GM23338 (cell line): ENCODE measurements at regions not wholly inside any gene's neighbourhood (a gene's known extent, or its start where the extent isn't known, plus 50 kb on each side); places are given as distances from the start of the nearest gene placed in this dataset.

Source experiments
- ATAC-seq: fragments of 200-7000 bp; cut with Tn5 transposase; 3 replicates; pipeline ENCODE4 v1.9.1; 2020
- DNase-seq: peaks from one replicate; pipeline ENCODE4 v3.0.0-alpha.2; 2015; ENCODE audit warnings: low spot score
- H2AFZ ChIP-seq: fragments of 200-600 bp; sonication (generic); 2 replicates; pipeline ENCODE4 v1.8.0; 2016; ENCODE audit warnings: antibody characterized with exemption, mild to moderate bottlenecking, moderate library complexity
- H3F3A ChIP-seq: fragments of 200-600 bp; sonication (generic); replicated peaks from 2 replicates; pipeline ENCODE4 v1.8.0; 2017; ENCODE audit warnings: antibody characterized with exemption, mixed run types, low read depth
- H3K27ac ChIP-seq: fragments of 200-600 bp; sonication (generic); 2 replicates; pipeline ENCODE4 v1.6.1; 2016; ENCODE audit warnings: low read depth
- H3K27me3 ChIP-seq: fragments of 200-600 bp; sonication (generic); 2 replicates; pipeline ENCODE4 v1.8.0; 2016; ENCODE audit warnings: mild to moderate bottlenecking, mixed run types, moderate library complexity; ENCODE audit not compliant: insufficient read depth
- H3K36me3 ChIP-seq: fragments of 200-600 bp; sonication (generic); 2 replicates; pipeline ENCODE4 v1.8.0; 2016; ENCODE audit warnings: mild to moderate bottlenecking; ENCODE audit not compliant: insufficient read depth
- H3K4me1 ChIP-seq: fragments of 200-600 bp; sonication (generic); 2 replicates; pipeline ENCODE4 v1.8.0; 2016; ENCODE audit warnings: mild to moderate bottlenecking, moderate library complexity; ENCODE audit not compliant: insufficient read depth
- H3K4me2 ChIP-seq: fragments of 200-600 bp; sonication (generic); 2 replicates; pipeline ENCODE4 v1.7.1; 2017; ENCODE audit warnings: mixed run types
- H3K4me3 ChIP-seq: fragments of 200-600 bp; sonication (generic); 2 replicates; pipeline ENCODE4 v1.6.1; 2016; ENCODE audit warnings: mixed run types
- H3K79me2 ChIP-seq: fragments of 200-600 bp; sonication (generic); replicated peaks from 2 replicates; pipeline ENCODE4 v1.8.0; 2017; ENCODE audit warnings: mild to moderate bottlenecking; ENCODE audit not compliant: insufficient read depth
- H3K9me2 ChIP-seq: fragments of 200-600 bp; sonication (generic); 2 replicates; pipeline ENCODE4 v1.8.0; 2017; ENCODE audit not compliant: insufficient read depth
- H4K20me1 ChIP-seq: fragments of 200-600 bp; sonication (generic); replicated peaks from 2 replicates; pipeline ENCODE4 v1.8.0; 2017; ENCODE audit warnings: mild to moderate bottlenecking; ENCODE audit not compliant: insufficient read depth
- H3K27ac Mint-ChIP-seq: 2 replicates; pipeline ENCODE4 v1.8.0; 2020; ENCODE audit warnings: inconsistent platforms, mild to moderate bottlenecking, moderate library complexity, mixed read lengths
- H3K27me3 Mint-ChIP-seq: 3 replicates; pipeline ENCODE4 v1.8.0; 2022; ENCODE audit warnings: low read depth, mild to moderate bottlenecking, moderate library complexity, mixed read lengths, inconsistent platforms; ENCODE audit not compliant: insufficient read depth, poor library complexity
- H3K36me3 Mint-ChIP-seq: 3 replicates; pipeline ENCODE4 v1.8.0; 2021; ENCODE audit warnings: low read depth, mild to moderate bottlenecking, inconsistent platforms, moderate library complexity, mixed read lengths
- H3K4me1 Mint-ChIP-seq: 3 replicates; pipeline ENCODE4 v1.8.0; 2020; ENCODE audit warnings: mild to moderate bottlenecking, inconsistent platforms, mixed read lengths
- H3K4me3 Mint-ChIP-seq: 3 replicates; pipeline ENCODE4 v1.8.0; 2021; ENCODE audit warnings: moderate library complexity, mild to moderate bottlenecking, inconsistent platforms, mixed read lengths
- H3K9me3 Mint-ChIP-seq: 3 replicates; pipeline ENCODE4 v1.8.0; 2020; ENCODE audit warnings: moderate library complexity, mild to moderate bottlenecking, inconsistent platforms, mixed read lengths
- EZH2 ChIP-seq: fragments of 200-600 bp; sonication (generic); IDR thresholded peaks from one replicate; pipeline ENCODE4 v1.8.0; 2017; ENCODE audit warnings: antibody characterized with exemption, mild to moderate bottlenecking, low read depth; ENCODE audit not compliant: unreplicated experiment
- EZH2phosphoT487 ChIP-seq: fragments of 200-600 bp; sonication (generic); IDR thresholded peaks from one replicate; pipeline ENCODE4 v1.8.1; 2018; ENCODE audit warnings: antibody characterized with exemption; ENCODE audit not compliant: unreplicated experiment
- STAT1 ChIP-seq: IDR thresholded peaks from one replicate; pipeline ENCODE4 v1.6.1; 2016; ENCODE audit warnings: antibody characterized with exemption; ENCODE audit not compliant: unreplicated experiment
- ZNF114 ChIP-seq: fragments of 250-450 bp; sonication (Bioruptor Pico); IDR thresholded peaks from 2 replicates; pipeline ENCODE4 v1.5.0; 2020; ENCODE audit warnings: mild to moderate bottlenecking, moderate library complexity
- TF ChIP-seq, protein P1 (sequence below): IDR thresholded peaks from 2 replicates; pipeline ENCODE4 v1.6.1; 2016; ENCODE audit warnings: antibody characterized with exemption
- TF ChIP-seq, protein P2 (sequence below), 2 experiments: fragments of 200-600 bp in 1 of 2; sonication (generic) in 1 of 2; conservative IDR thresholded peaks; 2 replicates each; pipeline versions ENCODE4 v1.5.1 to v1.6.1; 2016 to 2017; ENCODE audit warnings: antibody characterized with exemption in 2 of 2, low read depth in 2 of 2, mild to moderate bottlenecking in 2 of 2, moderate library complexity in 1 of 2
- TF ChIP-seq, protein P3 (sequence below): fragments of 250-450 bp; sonication (Bioruptor Pico); IDR thresholded peaks from 2 replicates; pipeline ENCODE4 v1.5.0; 2020; ENCODE audit warnings: mild to moderate bottlenecking, moderate library complexity
- TF ChIP-seq, protein P4 (sequence below): IDR thresholded peaks from one replicate; pipeline ENCODE4 v1.6.1; 2018; ENCODE audit warnings: antibody characterized with exemption; ENCODE audit not compliant: unreplicated experiment

DNA sequence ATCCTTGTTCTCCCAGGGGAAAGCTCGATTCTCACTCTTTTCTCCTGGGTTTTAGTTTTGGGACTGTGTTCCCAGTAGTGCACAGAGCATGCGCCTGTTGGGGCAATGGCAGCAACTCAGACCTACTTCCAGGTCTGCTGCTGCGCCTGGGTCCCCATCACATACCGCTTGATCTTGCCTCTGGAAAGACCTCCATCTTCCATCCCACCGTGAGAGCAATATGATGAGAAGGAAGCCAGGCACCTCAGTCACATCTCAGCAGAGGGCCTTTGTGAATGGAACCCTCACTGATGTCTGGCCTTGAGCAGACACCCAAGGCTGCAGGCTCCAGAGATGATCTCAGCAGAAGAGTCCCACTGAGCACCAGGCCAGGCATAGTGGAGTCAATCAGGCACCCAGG lies 176.8 kb upstream of the ZNF507 start:
- Mint-ChIP-seq H3K4me1 (peaks cover 15% of the 10 kb centered on the region; the same call in 2 of the 3 replicates), H3K27me3 (no peaks in the 10 kb centered on the region), H3K36me3 (no peaks in the 10 kb centered on the region), H3K4me3 (no peak overlapping the region), H3K9me3 (no peaks in the 10 kb centered on the region), H3K27ac (no peak overlapping the region)
- TF ChIP-seq, protein P1, sequence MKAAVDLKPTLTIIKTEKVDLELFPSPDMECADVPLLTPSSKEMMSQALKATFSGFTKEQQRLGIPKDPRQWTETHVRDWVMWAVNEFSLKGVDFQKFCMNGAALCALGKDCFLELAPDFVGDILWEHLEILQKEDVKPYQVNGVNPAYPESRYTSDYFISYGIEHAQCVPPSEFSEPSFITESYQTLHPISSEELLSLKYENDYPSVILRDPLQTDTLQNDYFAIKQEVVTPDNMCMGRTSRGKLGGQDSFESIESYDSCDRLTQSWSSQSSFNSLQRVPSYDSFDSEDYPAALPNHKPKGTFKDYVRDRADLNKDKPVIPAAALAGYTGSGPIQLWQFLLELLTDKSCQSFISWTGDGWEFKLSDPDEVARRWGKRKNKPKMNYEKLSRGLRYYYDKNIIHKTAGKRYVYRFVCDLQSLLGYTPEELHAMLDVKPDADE: no peak
- TF ChIP-seq, protein P2, sequence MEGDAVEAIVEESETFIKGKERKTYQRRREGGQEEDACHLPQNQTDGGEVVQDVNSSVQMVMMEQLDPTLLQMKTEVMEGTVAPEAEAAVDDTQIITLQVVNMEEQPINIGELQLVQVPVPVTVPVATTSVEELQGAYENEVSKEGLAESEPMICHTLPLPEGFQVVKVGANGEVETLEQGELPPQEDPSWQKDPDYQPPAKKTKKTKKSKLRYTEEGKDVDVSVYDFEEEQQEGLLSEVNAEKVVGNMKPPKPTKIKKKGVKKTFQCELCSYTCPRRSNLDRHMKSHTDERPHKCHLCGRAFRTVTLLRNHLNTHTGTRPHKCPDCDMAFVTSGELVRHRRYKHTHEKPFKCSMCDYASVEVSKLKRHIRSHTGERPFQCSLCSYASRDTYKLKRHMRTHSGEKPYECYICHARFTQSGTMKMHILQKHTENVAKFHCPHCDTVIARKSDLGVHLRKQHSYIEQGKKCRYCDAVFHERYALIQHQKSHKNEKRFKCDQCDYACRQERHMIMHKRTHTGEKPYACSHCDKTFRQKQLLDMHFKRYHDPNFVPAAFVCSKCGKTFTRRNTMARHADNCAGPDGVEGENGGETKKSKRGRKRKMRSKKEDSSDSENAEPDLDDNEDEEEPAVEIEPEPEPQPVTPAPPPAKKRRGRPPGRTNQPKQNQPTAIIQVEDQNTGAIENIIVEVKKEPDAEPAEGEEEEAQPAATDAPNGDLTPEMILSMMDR (conservative IDR thresholded peaks at IDR 0.05; ENCODE audit: low read depth in 2 of 2): no peak
- TF ChIP-seq EZH2phosphoT487 (no peak), ZNF114 (CRISPR knock-in tag) (no peak), STAT1 (no peak), EZH2 (no peak)
- TF ChIP-seq, protein P3, sequence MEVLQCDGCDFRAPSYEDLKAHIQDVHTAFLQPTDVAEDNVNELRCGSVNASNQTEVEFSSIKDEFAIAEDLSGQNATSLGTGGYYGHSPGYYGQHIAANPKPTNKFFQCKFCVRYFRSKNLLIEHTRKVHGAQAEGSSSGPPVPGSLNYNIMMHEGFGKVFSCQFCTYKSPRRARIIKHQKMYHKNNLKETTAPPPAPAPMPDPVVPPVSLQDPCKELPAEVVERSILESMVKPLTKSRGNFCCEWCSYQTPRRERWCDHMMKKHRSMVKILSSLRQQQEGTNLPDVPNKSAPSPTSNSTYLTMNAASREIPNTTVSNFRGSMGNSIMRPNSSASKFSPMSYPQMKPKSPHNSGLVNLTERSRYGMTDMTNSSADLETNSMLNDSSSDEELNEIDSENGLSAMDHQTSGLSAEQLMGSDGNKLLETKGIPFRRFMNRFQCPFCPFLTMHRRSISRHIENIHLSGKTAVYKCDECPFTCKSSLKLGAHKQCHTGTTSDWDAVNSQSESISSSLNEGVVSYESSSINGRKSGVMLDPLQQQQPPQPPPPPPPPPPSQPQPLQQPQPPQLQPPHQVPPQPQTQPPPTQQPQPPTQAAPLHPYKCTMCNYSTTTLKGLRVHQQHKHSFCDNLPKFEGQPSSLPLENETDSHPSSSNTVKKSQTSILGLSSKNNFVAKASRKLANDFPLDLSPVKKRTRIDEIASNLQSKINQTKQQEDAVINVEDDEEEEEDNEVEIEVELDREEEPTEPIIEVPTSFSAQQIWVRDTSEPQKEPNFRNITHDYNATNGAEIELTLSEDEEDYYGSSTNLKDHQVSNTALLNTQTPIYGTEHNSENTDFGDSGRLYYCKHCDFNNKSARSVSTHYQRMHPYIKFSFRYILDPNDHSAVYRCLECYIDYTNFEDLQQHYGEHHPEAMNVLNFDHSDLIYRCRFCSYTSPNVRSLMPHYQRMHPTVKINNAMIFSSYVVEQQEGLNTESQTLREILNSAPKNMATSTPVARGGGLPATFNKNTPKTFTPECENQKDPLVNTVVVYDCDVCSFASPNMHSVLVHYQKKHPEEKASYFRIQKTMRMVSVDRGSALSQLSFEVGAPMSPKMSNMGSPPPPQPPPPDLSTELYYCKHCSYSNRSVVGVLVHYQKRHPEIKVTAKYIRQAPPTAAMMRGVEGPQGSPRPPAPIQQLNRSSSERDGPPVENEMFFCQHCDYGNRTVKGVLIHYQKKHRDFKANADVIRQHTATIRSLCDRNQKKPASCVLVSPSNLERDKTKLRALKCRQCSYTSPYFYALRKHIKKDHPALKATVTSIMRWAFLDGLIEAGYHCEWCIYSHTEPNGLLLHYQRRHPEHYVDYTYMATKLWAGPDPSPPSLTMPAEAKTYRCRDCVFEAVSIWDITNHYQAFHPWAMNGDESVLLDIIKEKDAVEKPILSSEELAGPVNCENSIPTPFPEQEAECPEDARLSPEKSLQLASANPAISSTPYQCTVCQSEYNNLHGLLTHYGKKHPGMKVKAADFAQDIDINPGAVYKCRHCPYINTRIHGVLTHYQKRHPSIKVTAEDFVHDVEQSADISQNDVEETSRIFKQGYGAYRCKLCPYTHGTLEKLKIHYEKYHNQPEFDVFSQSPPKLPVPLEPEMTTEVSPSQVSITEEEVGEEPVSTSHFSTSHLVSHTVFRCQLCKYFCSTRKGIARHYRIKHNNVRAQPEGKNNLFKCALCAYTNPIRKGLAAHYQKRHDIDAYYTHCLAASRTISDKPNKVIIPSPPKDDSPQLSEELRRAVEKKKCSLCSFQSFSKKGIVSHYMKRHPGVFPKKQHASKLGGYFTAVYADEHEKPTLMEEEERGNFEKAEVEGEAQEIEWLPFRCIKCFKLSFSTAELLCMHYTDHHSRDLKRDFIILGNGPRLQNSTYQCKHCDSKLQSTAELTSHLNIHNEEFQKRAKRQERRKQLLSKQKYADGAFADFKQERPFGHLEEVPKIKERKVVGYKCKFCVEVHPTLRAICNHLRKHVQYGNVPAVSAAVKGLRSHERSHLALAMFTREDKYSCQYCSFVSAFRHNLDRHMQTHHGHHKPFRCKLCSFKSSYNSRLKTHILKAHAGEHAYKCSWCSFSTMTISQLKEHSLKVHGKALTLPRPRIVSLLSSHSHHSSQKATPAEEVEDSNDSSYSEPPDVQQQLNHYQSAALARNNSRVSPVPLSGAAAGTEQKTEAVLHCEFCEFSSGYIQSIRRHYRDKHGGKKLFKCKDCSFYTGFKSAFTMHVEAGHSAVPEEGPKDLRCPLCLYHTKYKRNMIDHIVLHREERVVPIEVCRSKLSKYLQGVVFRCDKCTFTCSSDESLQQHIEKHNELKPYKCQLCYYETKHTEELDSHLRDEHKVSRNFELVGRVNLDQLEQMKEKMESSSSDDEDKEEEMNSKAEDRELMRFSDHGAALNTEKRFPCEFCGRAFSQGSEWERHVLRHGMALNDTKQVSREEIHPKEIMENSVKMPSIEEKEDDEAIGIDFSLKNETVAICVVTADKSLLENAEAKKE (CRISPR knock-in tag): no peak
- TF ChIP-seq, protein P4, sequence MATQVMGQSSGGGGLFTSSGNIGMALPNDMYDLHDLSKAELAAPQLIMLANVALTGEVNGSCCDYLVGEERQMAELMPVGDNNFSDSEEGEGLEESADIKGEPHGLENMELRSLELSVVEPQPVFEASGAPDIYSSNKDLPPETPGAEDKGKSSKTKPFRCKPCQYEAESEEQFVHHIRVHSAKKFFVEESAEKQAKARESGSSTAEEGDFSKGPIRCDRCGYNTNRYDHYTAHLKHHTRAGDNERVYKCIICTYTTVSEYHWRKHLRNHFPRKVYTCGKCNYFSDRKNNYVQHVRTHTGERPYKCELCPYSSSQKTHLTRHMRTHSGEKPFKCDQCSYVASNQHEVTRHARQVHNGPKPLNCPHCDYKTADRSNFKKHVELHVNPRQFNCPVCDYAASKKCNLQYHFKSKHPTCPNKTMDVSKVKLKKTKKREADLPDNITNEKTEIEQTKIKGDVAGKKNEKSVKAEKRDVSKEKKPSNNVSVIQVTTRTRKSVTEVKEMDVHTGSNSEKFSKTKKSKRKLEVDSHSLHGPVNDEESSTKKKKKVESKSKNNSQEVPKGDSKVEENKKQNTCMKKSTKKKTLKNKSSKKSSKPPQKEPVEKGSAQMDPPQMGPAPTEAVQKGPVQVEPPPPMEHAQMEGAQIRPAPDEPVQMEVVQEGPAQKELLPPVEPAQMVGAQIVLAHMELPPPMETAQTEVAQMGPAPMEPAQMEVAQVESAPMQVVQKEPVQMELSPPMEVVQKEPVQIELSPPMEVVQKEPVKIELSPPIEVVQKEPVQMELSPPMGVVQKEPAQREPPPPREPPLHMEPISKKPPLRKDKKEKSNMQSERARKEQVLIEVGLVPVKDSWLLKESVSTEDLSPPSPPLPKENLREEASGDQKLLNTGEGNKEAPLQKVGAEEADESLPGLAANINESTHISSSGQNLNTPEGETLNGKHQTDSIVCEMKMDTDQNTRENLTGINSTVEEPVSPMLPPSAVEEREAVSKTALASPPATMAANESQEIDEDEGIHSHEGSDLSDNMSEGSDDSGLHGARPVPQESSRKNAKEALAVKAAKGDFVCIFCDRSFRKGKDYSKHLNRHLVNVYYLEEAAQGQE: no peak
- no peak overlapping the region for H3K4me2 ChIP-seq
- no peak overlapping the region for H2AFZ ChIP-seq
- no peak overlapping the region for H3K27ac ChIP-seq
- 0 out of 2 replicates have a peak, but pooled peaks cover 4% of the 10 kb centered on the region for H3K9me2 ChIP-seq
- DNase-seq (no peak), ATAC-seq (no peak)
- H3K4me1 ChIP-seq: no peaks in the 10 kb centered on the region; the same call in 1 of the 2 replicates
- no peak overlapping the region for H3K4me3 ChIP-seq
- no peaks in the 10 kb centered on the region for H3F3A ChIP-seq
- no peaks in the 10 kb centered on the region for H4K20me1 ChIP-seq
- no peaks in the 10 kb centered on the region for H3K79me2 ChIP-seq
- no peaks in the 10 kb centered on the region for H3K27me3 ChIP-seq
- no peaks in the 10 kb centered on the region for H3K36me3 ChIP-seq
